Activated B cell treated with CpG ODN at 0.5 μM for 24 hours (primary cell): ENCODE measurements at regions not wholly inside any gene's neighbourhood (a gene's known extent, or its start where the extent isn't known, plus 50 kb on each side); places are given as distances from the start of the nearest gene placed in this dataset.

ENCODE experiments used
- ATAC-seq: fragments of 200-7000 bp; cut with Tn5 transposase; one replicate; pipeline ENCODE4 v1.10.0; 2021; ENCODE audit warnings: low read depth, mild to moderate bottlenecking, moderate library complexity
- CTCF ChIA-PET: fragments of 350-600 bp; sonication (Branson Sonifier 250); formaldehyde crosslinking; loops from one replicate; lab custom pipeline; 2021; ENCODE audit warnings: antibody characterized with exemption; lab: Charles Lee
- POLR2A ChIA-PET: fragments of 350-600 bp; sonication (Branson Sonifier 250); formaldehyde crosslinking; loops from one replicate; lab custom pipeline; 2021; ENCODE audit warnings: antibody characterized with exemption; lab: Charles Lee
- DNase-seq: peaks from one replicate; pipeline ENCODE4 v3.0.0; 2022
- H3K27ac Mint-ChIP-seq: one replicate; pipeline ENCODE4 v1.8.0; 2020; ENCODE audit warnings: mixed read lengths
- H3K27me3 Mint-ChIP-seq: one replicate; pipeline ENCODE4 v1.8.0; 2021; ENCODE audit warnings: mixed read lengths
- H3K36me3 Mint-ChIP-seq: one replicate; pipeline ENCODE4 v1.8.0; 2021; ENCODE audit warnings: low read depth, mixed read lengths
- H3K4me1 Mint-ChIP-seq: one replicate; pipeline ENCODE4 v1.8.0; 2021; ENCODE audit warnings: mixed read lengths
- H3K4me3 Mint-ChIP-seq: one replicate; pipeline ENCODE4 v1.8.0; 2020; ENCODE audit warnings: mild to moderate bottlenecking, mixed read lengths
- H3K9me3 Mint-ChIP-seq: one replicate; pipeline ENCODE4 v1.8.0; 2020; ENCODE audit warnings: mixed read lengths
- CTCF ChIP-seq: fragments of 200-600 bp; IDR thresholded peaks from one replicate; pipeline ENCODE4 v1.8.0; 2022; ENCODE audit warnings: antibody characterized with exemption, mild to moderate bottlenecking
- intact Hi-C: fragments of 100-400 bp; cut with micrococcal nuclease; formaldehyde crosslinking; loops from one replicate; pipeline ENCODE4 v1.15.1; 2024

- intact Hi-C loops: no loop called here
- no peaks in the 10 kb centered on the region for H3K4me1 Mint-ChIP-seq
- ChIA-PET POLR2A (no interaction called here), CTCF (interaction anchor here (0.9 kb wide), 1 partner anchor 12 kb away, joined by 3 read pairs; no protein-coding TSS in a partner anchor)
- DNase-seq (no peak), ATAC-seq (no peak)
- peaks cover 5% of the 10 kb centered on the region for H3K9me3 Mint-ChIP-seq
- H3K27ac Mint-ChIP-seq: no peak overlapping the region
- no peaks in the 10 kb centered on the region for H3K27me3 Mint-ChIP-seq
- H3K4me3 Mint-ChIP-seq: no peak overlapping the region
- H3K36me3 Mint-ChIP-seq: no peaks in the 10 kb centered on the region
- TF ChIP-seq CTCF: no peak
Measured at GRCh38 chr1:239053279-239053678, 333.1 kb upstream of the CHRM3 start.

- Mint-ChIP-seq H3K4me3 (no peak overlapping the region), H3K27me3 (no peaks in the 10 kb centered on the region), H3K9me3 (peaks cover 3% of the 10 kb centered on the region), H3K36me3 (no peaks in the 10 kb centered on the region), H3K4me1 (no peaks in the 10 kb centered on the region), H3K27ac (no peak overlapping the region)
- ChIA-PET CTCF (no interaction called here), POLR2A (no interaction called here)
- intact Hi-C loops: no loop called here
- TF ChIP-seq CTCF: no peak
- DNase-seq: no peak
- ATAC-seq: no peak
Measured at GRCh38 chr1:239049571-239049970, 336.8 kb upstream of the CHRM3 start.

- CTCF ChIA-PET: no interaction called here
Measured at GRCh38 chr1:239044829-239045228, 341.5 kb upstream of the CHRM3 start.

GRCh38 chr1:239040523-239040922 lies 345.8 kb upstream of the CHRM3 start:
- intact Hi-C loops: no loop called here
- no peak for DNase-seq
- no peak for TF ChIP-seq CTCF
- ChIA-PET POLR2A (no interaction called here), CTCF (interaction anchor here (1.0 kb wide), 1 partner anchor 13 kb away, joined by 3 read pairs; no protein-coding TSS in a partner anchor)
- Mint-ChIP-seq H3K4me1 (no peaks in the 10 kb centered on the region), H3K4me3 (no peak overlapping the region), H3K27ac (no peak overlapping the region), H3K27me3 (no peaks in the 10 kb centered on the region), H3K9me3 (no peaks in the 10 kb centered on the region), H3K36me3 (no peaks in the 10 kb centered on the region)
- ATAC-seq: no peak

More at GRCh38 chr1:239044829-239045228, 341.5 kb upstream of the CHRM3 start:
- Mint-ChIP-seq H3K4me3 (no peak overlapping the region), H3K9me3 (no peaks in the 10 kb centered on the region), H3K27me3 (no peaks in the 10 kb centered on the region), H3K36me3 (no peaks in the 10 kb centered on the region), H3K4me1 (no peaks in the 10 kb centered on the region), H3K27ac (no peak overlapping the region)
- POLR2A ChIA-PET: no interaction called here
- no peak for DNase-seq
- TF ChIP-seq CTCF: no peak
- intact Hi-C loops: no loop called here
- no peak for ATAC-seq

GRCh38 chr1:239031310-239031709 lies 355.1 kb upstream of the CHRM3 start:
- Mint-ChIP-seq H3K27me3 (no peaks in the 10 kb centered on the region), H3K4me3 (no peak overlapping the region), H3K36me3 (no peaks in the 10 kb centered on the region), H3K27ac (no peak overlapping the region), H3K9me3 (peaks cover 4% of the 10 kb centered on the region), H3K4me1 (no peaks in the 10 kb centered on the region)
- DNase-seq: no peak
- TF ChIP-seq CTCF: no peak
- POLR2A ChIA-PET: no interaction called here
- CTCF ChIA-PET: no interaction called here
- intact Hi-C loops: no loop called here
- ATAC-seq: no peak
